ENCODE measurements at regions not wholly inside any gene's neighbourhood (a gene's known extent, or its start where the extent isn't known, plus 50 kb on each side); places are given as distances from the start of the nearest gene placed in this dataset.

DNA sequence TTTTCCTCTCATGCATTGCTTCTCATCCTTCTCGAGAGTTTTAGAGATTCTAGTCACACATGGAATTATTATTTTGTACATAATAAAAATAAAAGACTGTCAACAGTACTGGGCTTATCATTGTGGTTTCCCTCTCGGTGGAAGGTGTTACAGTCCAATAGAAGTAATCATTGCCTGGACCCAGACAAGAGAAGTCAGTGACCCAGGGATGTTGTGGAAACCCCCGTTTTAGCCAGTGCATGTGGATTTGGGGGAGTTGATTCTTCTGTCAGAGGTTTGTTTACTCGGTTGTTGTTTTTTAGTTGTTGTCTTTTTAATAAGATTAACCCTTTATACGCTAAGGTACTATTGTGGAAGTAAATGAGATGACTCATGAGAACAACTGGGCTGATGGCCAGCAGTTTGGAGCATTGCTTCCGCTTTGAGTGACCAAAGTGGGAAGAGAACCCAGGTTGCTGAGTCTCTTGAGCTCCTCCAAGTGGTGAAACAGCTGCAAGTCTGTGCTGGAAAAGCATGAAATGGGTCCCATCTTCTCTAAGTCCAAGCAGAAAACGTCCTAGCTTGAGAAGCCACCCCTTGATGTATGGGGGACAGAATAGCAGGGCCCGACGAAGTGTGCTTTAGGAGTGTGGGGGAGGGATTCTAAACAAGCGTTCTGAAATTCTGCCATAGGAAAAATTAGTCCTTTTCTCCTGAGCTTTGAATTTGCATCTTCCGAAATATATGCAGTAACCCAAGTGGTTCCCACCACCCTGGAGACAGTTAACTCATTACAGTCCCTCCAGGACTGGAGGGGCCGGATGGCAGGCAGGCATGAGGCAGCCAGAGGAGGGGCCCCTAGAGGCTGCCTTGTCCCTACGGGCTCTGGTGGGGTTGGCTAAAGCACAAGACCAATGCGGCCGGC lies 61.8 kb upstream of the GPR45 start:
- no peak overlapping the region for H3K4me3 Mint-ChIP-seq
- no peaks in the 10 kb centered on the region for H3K4me1 Mint-ChIP-seq
- H3K36me3 Mint-ChIP-seq (ENCODE audit: low read depth), result no peaks in the 10 kb centered on the region
- no peak overlapping the region for H3K27ac Mint-ChIP-seq (ENCODE audit: unreplicated experiment)
- peaks cover 51% of the 10 kb centered on the region for H3K27me3 Mint-ChIP-seq (ENCODE audit: low read depth)
- no peaks in the 10 kb centered on the region for H3K9me3 Mint-ChIP-seq
- DNase-seq (ENCODE audit: low read depth, low spot score), result no peak
- TF ChIP-seq, protein P1, sequence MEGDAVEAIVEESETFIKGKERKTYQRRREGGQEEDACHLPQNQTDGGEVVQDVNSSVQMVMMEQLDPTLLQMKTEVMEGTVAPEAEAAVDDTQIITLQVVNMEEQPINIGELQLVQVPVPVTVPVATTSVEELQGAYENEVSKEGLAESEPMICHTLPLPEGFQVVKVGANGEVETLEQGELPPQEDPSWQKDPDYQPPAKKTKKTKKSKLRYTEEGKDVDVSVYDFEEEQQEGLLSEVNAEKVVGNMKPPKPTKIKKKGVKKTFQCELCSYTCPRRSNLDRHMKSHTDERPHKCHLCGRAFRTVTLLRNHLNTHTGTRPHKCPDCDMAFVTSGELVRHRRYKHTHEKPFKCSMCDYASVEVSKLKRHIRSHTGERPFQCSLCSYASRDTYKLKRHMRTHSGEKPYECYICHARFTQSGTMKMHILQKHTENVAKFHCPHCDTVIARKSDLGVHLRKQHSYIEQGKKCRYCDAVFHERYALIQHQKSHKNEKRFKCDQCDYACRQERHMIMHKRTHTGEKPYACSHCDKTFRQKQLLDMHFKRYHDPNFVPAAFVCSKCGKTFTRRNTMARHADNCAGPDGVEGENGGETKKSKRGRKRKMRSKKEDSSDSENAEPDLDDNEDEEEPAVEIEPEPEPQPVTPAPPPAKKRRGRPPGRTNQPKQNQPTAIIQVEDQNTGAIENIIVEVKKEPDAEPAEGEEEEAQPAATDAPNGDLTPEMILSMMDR (conservative IDR thresholded peaks at IDR 0.05), result peak; percentile 30

- Mint-ChIP-seq H3K27me3 (ENCODE audit: low read depth) (peaks cover 46% of the 10 kb centered on the region), H3K36me3 (ENCODE audit: low read depth) (no peaks in the 10 kb centered on the region), H3K9me3 (no peaks in the 10 kb centered on the region), H3K27ac (ENCODE audit: unreplicated experiment) (no peak overlapping the region), H3K4me3 (no peak overlapping the region), H3K4me1 (no peaks in the 10 kb centered on the region)
- DNase-seq (ENCODE audit: low read depth, low spot score), result no peak
- TF ChIP-seq, protein P1 (conservative IDR thresholded peaks at IDR 0.05), result no peak
These were observed 61.0 kb upstream of the GPR45 start for GRCh38 chr2:105180491-105180972.

DNA sequence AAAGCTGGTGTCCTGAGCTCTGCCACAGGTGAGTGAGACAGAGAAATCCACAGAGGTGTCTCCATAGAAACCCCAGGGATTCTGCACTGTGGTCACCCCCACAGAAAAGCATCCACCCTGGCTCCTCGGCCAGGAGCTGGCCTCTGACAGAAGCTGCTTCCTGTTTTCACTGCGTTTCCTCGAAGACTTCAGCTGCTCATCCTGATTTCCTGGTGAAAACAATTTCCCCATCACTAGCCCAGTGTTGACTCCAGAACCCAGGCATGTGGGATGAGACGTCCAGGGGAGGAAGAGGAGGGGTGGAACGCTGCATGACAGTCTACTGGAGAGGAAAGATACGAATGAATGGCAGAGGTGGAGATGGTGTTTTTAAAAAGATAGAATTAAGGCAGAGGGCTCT lies 60.3 kb upstream of the GPR45 start:
- peaks cover 39% of the 10 kb centered on the region for H3K27me3 Mint-ChIP-seq (ENCODE audit: low read depth)
- H3K4me1 Mint-ChIP-seq, result no peaks in the 10 kb centered on the region
- no peak overlapping the region for H3K4me3 Mint-ChIP-seq
- no peaks in the 10 kb centered on the region for H3K36me3 Mint-ChIP-seq (ENCODE audit: low read depth)
- no peaks in the 10 kb centered on the region for H3K9me3 Mint-ChIP-seq
- H3K27ac Mint-ChIP-seq (ENCODE audit: unreplicated experiment), result no peak overlapping the region
- no peak for DNase-seq (ENCODE audit: low read depth, low spot score)
- TF ChIP-seq, protein P1 (conservative IDR thresholded peaks at IDR 0.05), result no peak

DNA sequence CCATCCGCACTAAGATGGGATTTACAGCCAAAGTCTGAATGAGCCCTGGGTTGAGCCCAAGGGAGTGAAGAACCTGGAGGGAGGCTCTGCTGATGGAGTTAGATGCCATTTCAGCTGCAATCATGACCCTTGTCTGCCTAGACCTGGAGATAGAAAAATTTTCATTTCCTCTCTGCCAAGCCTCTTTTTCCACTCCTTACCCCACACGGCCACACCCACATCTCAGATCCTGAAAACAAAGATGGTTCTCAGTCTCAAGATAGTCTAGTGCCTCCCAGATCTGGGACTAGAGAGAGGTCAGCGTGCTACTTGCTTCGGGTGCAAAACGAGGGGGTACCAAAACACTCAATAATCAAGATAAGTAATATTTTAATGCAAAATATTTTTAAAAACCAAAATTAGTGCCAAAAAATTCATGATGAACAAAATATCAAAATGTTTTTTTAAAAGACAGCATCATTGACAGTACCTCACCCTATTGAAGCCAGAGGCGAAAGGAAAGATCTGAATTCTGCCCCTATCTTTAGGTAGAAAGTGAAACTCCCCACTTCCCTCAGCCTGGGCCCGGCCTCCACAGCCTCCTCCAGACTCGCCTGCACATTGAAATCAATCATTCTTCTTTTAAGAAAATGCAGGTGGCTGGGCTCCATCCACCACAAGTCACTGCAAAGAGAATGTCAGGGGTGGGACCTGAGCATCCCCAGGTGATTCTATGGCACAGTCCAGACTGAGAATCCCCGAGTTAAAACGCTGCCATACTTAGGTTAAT lies 57.8 kb upstream of the GPR45 start:
- H3K4me1 Mint-ChIP-seq, result peaks cover 12% of the 10 kb centered on the region
- TF ChIP-seq, protein P1 (conservative IDR thresholded peaks at IDR 0.05), result no peak
- H3K9me3 Mint-ChIP-seq, result no peaks in the 10 kb centered on the region
- no peak overlapping the region for H3K4me3 Mint-ChIP-seq
- no peak overlapping the region for H3K27ac Mint-ChIP-seq (ENCODE audit: unreplicated experiment)
- peaks cover 18% of the 10 kb centered on the region for H3K27me3 Mint-ChIP-seq (ENCODE audit: low read depth)
- no peak for DNase-seq (ENCODE audit: low read depth, low spot score)
- no peaks in the 10 kb centered on the region for H3K36me3 Mint-ChIP-seq (ENCODE audit: low read depth)

DNA sequence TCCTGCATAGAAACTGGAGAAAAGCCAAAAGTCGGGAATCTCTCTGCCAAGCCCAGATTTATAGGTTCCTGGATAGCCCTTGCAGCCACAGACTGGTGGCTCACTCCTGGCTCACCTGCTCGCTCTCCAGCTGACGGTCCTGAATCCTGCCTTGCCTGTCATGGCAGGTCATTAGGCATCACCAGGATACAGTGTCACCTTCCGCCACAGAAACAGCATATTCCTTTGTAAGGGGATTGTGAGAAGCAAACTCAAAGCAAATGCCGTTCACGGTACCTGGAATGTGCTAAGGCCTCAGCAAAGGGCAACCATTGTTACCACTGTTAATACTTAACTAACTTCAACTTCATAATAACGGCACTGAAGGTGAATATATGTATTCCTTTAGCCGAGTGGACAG lies 57.1 kb upstream of the GPR45 start:
- no peak overlapping the region for H3K4me3 Mint-ChIP-seq
- H3K27me3 Mint-ChIP-seq (ENCODE audit: low read depth), result peaks cover 20% of the 10 kb centered on the region
- H3K9me3 Mint-ChIP-seq, result no peaks in the 10 kb centered on the region
- H3K36me3 Mint-ChIP-seq (ENCODE audit: low read depth), result no peaks in the 10 kb centered on the region
- TF ChIP-seq, protein P1 (conservative IDR thresholded peaks at IDR 0.05), result no peak
- H3K4me1 Mint-ChIP-seq, result peaks cover 12% of the 10 kb centered on the region
- DNase-seq (ENCODE audit: low read depth, low spot score), result no peak
- no peak overlapping the region for H3K27ac Mint-ChIP-seq (ENCODE audit: unreplicated experiment)

Measured in neural crest cell (in vitro differentiated cells).